GM18870 (cell line): ENCODE measurements at regions not wholly inside any gene's neighbourhood (a gene's known extent, or its start where the extent isn't known, plus 50 kb on each side); places are given as distances from the start of the nearest gene placed in this dataset.
"Not testable (repeated sequence)": the region's sequence is repeated elsewhere in the genome, so short reads cannot be mapped to it uniquely, and the experiment has no call there.

Source experiments
- ATAC-seq: cut with Tn5 transposase; IDR thresholded peaks from one replicate; pipeline ENCODE4 v1.9.1; 2021; ENCODE audit warnings: moderate library complexity; ENCODE audit not compliant: unreplicated experiment

GRCh38 chr2:8141079-8141707, 540.7 kb upstream of the ID2 start:
- ATAC-seq = no peak

GRCh38 chr2:8141780-8142179, 540.1 kb upstream of the ID2 start:
- no peak for ATAC-seq

GRCh38 chr2:8142461-8142860, 539.4 kb upstream of the ID2 start:
- ATAC-seq = no peak

GRCh38 chr2:8144131-8144631, 537.7 kb upstream of the ID2 start:
- no peak for ATAC-seq

- no peak for ATAC-seq
Observed at GRCh38 chr2:8144785-8145184, 537.1 kb upstream of the ID2 start.

GRCh38 chr2:8145375-8145774, 536.5 kb upstream of the ID2 start:
- ATAC-seq = not testable (repeated sequence)

GRCh38 chr2:8146132-8147005, 535.5 kb upstream of the ID2 start:
- no peak for ATAC-seq

GRCh38 chr2:8148260-8149006, 533.4 kb upstream of the ID2 start:
- ATAC-seq = no peak

- no peak for ATAC-seq
Observed at GRCh38 chr2:8149007-8149405, 532.9 kb upstream of the ID2 start.

GRCh38 chr2:8149985-8150539, 531.8 kb upstream of the ID2 start:
- ATAC-seq = no peak

- no peak for ATAC-seq
Observed at GRCh38 chr2:8151888-8152287, 530.0 kb upstream of the ID2 start.

- ATAC-seq = peak; percentile 85
Observed at GRCh38 chr2:8152392-8153257, 529.2 kb upstream of the ID2 start.

GRCh38 chr2:8153258-8153718, 528.6 kb upstream of the ID2 start:
- peak; percentile 5 for ATAC-seq

GRCh38 chr2:8154270-8154669, 527.6 kb upstream of the ID2 start:
- no peak for ATAC-seq

- no peak for ATAC-seq
Observed at GRCh38 chr2:8154936-8155335, 526.9 kb upstream of the ID2 start.

- ATAC-seq = no peak
Observed at GRCh38 chr2:8157621-8158430, 524.0 kb upstream of the ID2 start.

GRCh38 chr2:8158711-8159110, 523.1 kb upstream of the ID2 start:
- ATAC-seq = no peak

- ATAC-seq = no peak
Observed at GRCh38 chr2:8159211-8159965, 522.5 kb upstream of the ID2 start.
